K562 (cell line): ENCODE measurements at regions not wholly inside any gene's neighbourhood (a gene's known extent, or its start where the extent isn't known, plus 50 kb on each side); places are given as distances from the start of the nearest gene placed in this dataset.

ENCODE experiments used
- ARID1B ChIP-seq: fragments of 450-650 bp; IDR thresholded peaks from 2 replicates; pipeline ENCODE4 v1.6.1; 2016; ENCODE audit warnings: antibody characterized with exemption, mild to moderate bottlenecking, inconsistent platforms
- ARID2 ChIP-seq: fragments of 450-650 bp; IDR thresholded peaks from 2 replicates; pipeline ENCODE4 v1.6.1; 2017; ENCODE audit warnings: antibody characterized with exemption, mild to moderate bottlenecking
- CHD1 ChIP-seq: fragments of 200-600 bp; sonication (generic); IDR thresholded peaks from one replicate; pipeline ENCODE4 v1.6.1; 2012; ENCODE audit warnings: mild to moderate bottlenecking, moderate library complexity, low read length, inconsistent platforms
- CLOCK ChIP-seq: fragments of 250-450 bp; sonication (Bioruptor Pico); IDR thresholded peaks from 2 replicates; pipeline ENCODE4 v1.4.0; 2020; ENCODE audit warnings: mild to moderate bottlenecking, moderate library complexity, borderline replicate concordance
- HINFP ChIP-seq: fragments of 450-650 bp; conservative IDR thresholded peaks from 2 replicates; pipeline ENCODE4 v1.6.1; 2016; ENCODE audit warnings: missing genetic modification characterization, low read depth, mild to moderate bottlenecking, control low read depth, missing compliant biosample characterization
- MAX ChIP-seq: sonication (generic); formaldehyde crosslinking; IDR thresholded peaks from 2 replicates; pipeline ENCODE4 v1.9.0; 2022; ENCODE audit warnings: mild to moderate bottlenecking, missing genetic modification reagents
- MYNN ChIP-seq, 2 experiments: sonication (generic); formaldehyde crosslinking in 1 of 2; IDR thresholded peaks; 2 replicates each; pipeline versions ENCODE4 v1.5.0 to v1.6.1; 2016 to 2020; ENCODE audit warnings: antibody characterized with exemption in 1 of 2, missing genetic modification reagents in 1 of 2
- NBN ChIP-seq: fragments of 450-650 bp; IDR thresholded peaks from 2 replicates; pipeline ENCODE4 v1.6.1; 2016; ENCODE audit warnings: low read depth, mild to moderate bottlenecking
- POLR2B ChIP-seq: fragments of 450-650 bp; IDR thresholded peaks from 2 replicates; pipeline ENCODE4 v1.6.1; 2018; ENCODE audit warnings: low read depth; ENCODE audit not compliant: partially characterized antibody
- RBBP5 ChIP-seq: fragments of 200-600 bp; sonication (generic); IDR thresholded peaks from 2 replicates; pipeline ENCODE4 v1.6.1; 2012; ENCODE audit warnings: borderline replicate concordance, mild to moderate bottlenecking, low read length, control low read depth, inconsistent platforms; ENCODE audit not compliant: insufficient read depth, poor library complexity, severe bottlenecking
- RFX5 ChIP-seq: IDR thresholded peaks from 2 replicates; pipeline ENCODE4 v1.6.1; 2011; ENCODE audit warnings: low read depth, mild to moderate bottlenecking, improper control_type of control experiment, low read length
- SMARCA5 ChIP-seq: fragments of 450-650 bp; IDR thresholded peaks from 2 replicates; pipeline ENCODE4 v1.6.1; 2016
- SMC3 ChIP-seq: conservative IDR thresholded peaks from 2 replicates; pipeline ENCODE4 v1.6.1; 2011; ENCODE audit warnings: low read depth, low read length, improper control_type of control experiment; ENCODE audit not compliant: insufficient read depth
- THRAP3 ChIP-seq: fragments of 450-650 bp; IDR thresholded peaks from 2 replicates; pipeline ENCODE4 v1.6.1; 2016; ENCODE audit warnings: mild to moderate bottlenecking, inconsistent platforms, borderline replicate concordance
- ZBTB17 ChIP-seq: fragments of 450-650 bp; formaldehyde crosslinking; IDR thresholded peaks from 2 replicates; pipeline ENCODE4 v1.4.0; 2020; ENCODE audit warnings: mild to moderate bottlenecking
- ZBTB26 ChIP-seq: fragments of 450-650 bp; formaldehyde crosslinking; IDR thresholded peaks from 2 replicates; pipeline ENCODE4 v1.4.0; 2022; ENCODE audit warnings: missing genetic modification characterization
- ZNF175 ChIP-seq: fragments of 200-800 bp; sonication (Bioruptor generic); IDR thresholded peaks from 2 replicates; pipeline ENCODE4 v1.6.1; 2016; ENCODE audit warnings: low read depth, mild to moderate bottlenecking, missing genetic modification characterization, missing compliant biosample characterization
- TF ChIP-seq, protein P1 (sequence below): fragments of 200-800 bp; sonication (Bioruptor generic); IDR thresholded peaks from 2 replicates; pipeline ENCODE4 v1.6.1; 2017; ENCODE audit warnings: missing genetic modification characterization, missing compliant biosample characterization

DNA sequence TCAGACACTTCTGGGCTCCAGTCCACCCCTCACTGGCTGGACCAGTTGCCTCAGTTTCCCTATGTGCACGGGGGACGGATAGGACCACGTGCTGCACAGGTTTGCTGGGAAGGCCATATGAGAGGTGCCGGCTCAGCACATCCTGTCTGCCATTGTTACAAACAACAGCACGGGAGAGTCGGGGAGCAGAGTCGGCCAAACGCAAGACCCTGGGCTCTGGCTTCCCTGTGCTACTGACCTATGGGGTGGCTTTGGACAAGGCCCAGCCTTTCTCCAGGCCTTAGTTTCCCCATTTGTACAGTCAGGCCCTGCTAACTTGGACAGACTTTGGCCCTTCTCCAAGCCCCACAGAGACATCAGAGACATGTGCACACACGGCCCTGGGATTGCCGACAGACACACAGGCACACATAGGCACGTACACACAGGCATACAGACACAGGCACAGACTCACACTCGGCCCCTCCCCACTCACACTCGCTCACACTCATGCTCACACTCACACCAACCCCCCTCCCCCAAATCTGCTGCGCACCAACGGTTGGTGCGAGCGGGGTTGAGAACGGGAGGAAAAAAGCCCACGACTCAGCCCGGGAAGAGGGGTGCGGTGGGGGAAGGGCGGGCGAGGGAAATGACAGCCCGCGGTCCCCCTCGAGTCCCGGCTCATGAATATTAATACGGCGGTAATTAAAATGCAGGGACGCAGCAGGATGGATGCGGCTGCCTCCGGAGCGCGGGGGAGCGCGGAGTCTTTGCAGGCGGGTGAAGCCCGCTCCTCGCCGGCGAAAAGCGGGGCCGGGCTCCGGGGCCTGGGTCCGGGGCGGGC is 133.0 kb downstream of the C9orf50 start (continued):
- TF ChIP-seq ARID1B (no peak), ARID2 (no peak), HINFP (tag) (peak; percentile 20; the same call in 1 of the 2 replicates), CHD1 (no peak), CLOCK (CRISPR knock-in tag) (no peak), THRAP3 (no peak), RFX5 (no peak), RBBP5 (no peak), ZBTB17 (CRISPR knock-in tag) (peak; percentile 86), SMC3 (no peak), ZBTB26 (CRISPR knock-in tag) (peak; percentile 94), NBN (no peak), MYNN (IDR thresholded peaks at IDR 0.05) (peak; percentile 87), MYNN (CRISPR knock-in tag; IDR thresholded peaks at IDR 0.05) (no peak), SMARCA5 (peak; percentile 63; the same call in 1 of the 2 replicates), ZNF175 (CRISPR knock-in tag) (peak; percentile 78), MAX (CRISPR knock-in tag) (peak; percentile 47), POLR2B (peak; percentile 63)
- TF ChIP-seq, protein P1, sequence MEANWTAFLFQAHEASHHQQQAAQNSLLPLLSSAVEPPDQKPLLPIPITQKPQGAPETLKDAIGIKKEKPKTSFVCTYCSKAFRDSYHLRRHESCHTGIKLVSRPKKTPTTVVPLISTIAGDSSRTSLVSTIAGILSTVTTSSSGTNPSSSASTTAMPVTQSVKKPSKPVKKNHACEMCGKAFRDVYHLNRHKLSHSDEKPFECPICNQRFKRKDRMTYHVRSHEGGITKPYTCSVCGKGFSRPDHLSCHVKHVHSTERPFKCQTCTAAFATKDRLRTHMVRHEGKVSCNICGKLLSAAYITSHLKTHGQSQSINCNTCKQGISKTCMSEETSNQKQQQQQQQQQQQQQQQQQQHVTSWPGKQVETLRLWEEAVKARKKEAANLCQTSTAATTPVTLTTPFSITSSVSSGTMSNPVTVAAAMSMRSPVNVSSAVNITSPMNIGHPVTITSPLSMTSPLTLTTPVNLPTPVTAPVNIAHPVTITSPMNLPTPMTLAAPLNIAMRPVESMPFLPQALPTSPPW (CRISPR knock-in tag): no peak
